Stimulated activated CD4-positive, alpha-beta T cell treated with anti-CD3 and anti-CD28 coated beads, Interleukin-12 subunit alpha, Interleukin-12 subunit beta, amount 100 ng/mL, for 48 hours (primary cell): ENCODE measurements at regions not wholly inside any gene's neighbourhood (a gene's known extent, or its start where the extent isn't known, plus 50 kb on each side); places are given as distances from the start of the nearest gene placed in this dataset.

Source experiments
- DNase-seq, 3 donors: peaks; one replicate each; pipeline ENCODE4 v3.0.0-alpha.2; 2020; ENCODE audit warnings: low read depth in 2 of 3, low spot score in 1 of 3

GRCh38 chr5:166293892-166294291, 1997.6 kb upstream of the WWC1 start:
- DNase-seq, result no peak

- DNase-seq, result no peak
Measured at GRCh38 chr5:166302166-166302565, 1989.3 kb upstream of the WWC1 start.

- no peak for DNase-seq
Measured at GRCh38 chr5:166317425-166317824, 1974.0 kb upstream of the WWC1 start.

- no peak for DNase-seq
Measured at GRCh38 chr5:166320920-166321480, 1970.4 kb upstream of the WWC1 start.

GRCh38 chr5:166324372-166324771, 1967.1 kb upstream of the WWC1 start:
- DNase-seq, result no peak

GRCh38 chr5:166329149-166329800, 1962.2 kb upstream of the WWC1 start:
- DNase-seq, result no peak

- no peak for DNase-seq
Measured at GRCh38 chr5:166330036-166330435, 1961.4 kb upstream of the WWC1 start.

GRCh38 chr5:166331521-166331920, 1959.9 kb upstream of the WWC1 start:
- DNase-seq, result no peak

GRCh38 chr5:166338801-166339200, 1952.6 kb upstream of the WWC1 start:
- DNase-seq, result no peak

- DNase-seq, result no peak
Measured at GRCh38 chr5:166340039-166340438, 1951.4 kb upstream of the WWC1 start.

- DNase-seq, result no peak
Measured at GRCh38 chr5:166341740-166342337, 1949.6 kb upstream of the WWC1 start.

- no peak for DNase-seq
Measured at GRCh38 chr5:166342402-166342801, 1949.0 kb upstream of the WWC1 start.

- no peak for DNase-seq
Measured at GRCh38 chr5:166346726-166347374, 1944.6 kb upstream of the WWC1 start.

- DNase-seq, result no peak
Measured at GRCh38 chr5:166349046-166349445, 1942.4 kb upstream of the WWC1 start.

GRCh38 chr5:166353580-166353979, 1937.9 kb upstream of the WWC1 start:
- no peak for DNase-seq

GRCh38 chr5:166354332-166354731, 1937.1 kb upstream of the WWC1 start:
- no peak for DNase-seq

- DNase-seq, result no peak
Measured at GRCh38 chr5:166356096-166356495, 1935.3 kb upstream of the WWC1 start.

GRCh38 chr5:166358127-166358830, 1933.2 kb upstream of the WWC1 start:
- DNase-seq, result no peak

GRCh38 chr5:166363087-166363760, 1928.2 kb upstream of the WWC1 start:
- DNase-seq, result no peak

- no peak for DNase-seq
Measured at GRCh38 chr5:166365164-166365563, 1926.3 kb upstream of the WWC1 start.

- DNase-seq, result no peak
Measured at GRCh38 chr5:166367391-166367790, 1924.1 kb upstream of the WWC1 start.
